HL-60 (cell line): ENCODE measurements at regions not wholly inside any gene's neighbourhood (a gene's known extent, or its start where the extent isn't known, plus 50 kb on each side); places are given as distances from the start of the nearest gene placed in this dataset.

ENCODE experiments used
- GABPA ChIP-seq: IDR thresholded peaks from 2 replicates; pipeline ENCODE4 v1.6.1; 2012; ENCODE audit warnings: low read depth
- POLR2AphosphoS5 ChIP-seq: IDR thresholded peaks from 2 replicates; pipeline ENCODE4 v1.6.1; 2012; ENCODE audit warnings: low read depth
- TF ChIP-seq, protein P1 (sequence below): IDR thresholded peaks from one replicate; pipeline ENCODE4 v1.5.1; 2011; ENCODE audit warnings: low read length, control low read depth, inconsistent platforms; ENCODE audit not compliant: insufficient read depth

DNA sequence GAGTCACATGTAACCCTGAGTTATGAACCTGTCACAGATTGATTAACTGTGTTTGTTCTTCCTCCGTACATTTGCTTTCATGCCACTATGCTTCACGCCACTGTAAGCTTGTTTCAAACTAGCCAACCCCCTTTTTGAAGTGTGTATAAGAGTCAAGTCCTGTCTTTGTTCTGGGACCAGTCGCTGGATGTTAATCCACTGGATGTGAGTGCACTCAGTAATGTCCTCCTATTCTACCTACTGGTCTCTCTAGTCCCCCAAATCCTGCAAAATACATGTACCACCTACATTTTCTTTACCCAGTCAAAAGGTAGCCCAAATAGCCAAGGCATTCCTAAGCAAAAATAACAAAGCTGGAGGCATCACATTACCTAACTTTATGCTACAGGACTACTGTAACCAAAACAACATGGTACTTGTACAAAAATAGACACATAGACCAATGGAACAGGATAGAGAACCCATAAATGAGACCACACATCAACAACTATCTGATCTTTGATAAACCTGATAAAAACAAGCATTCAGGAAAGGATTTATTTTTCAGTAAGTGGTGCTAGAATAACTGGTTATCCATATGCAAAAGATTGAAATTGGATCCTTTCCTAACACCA, 1139.1 kb upstream of the SEMA6A start:
- TF ChIP-seq, protein P1, sequence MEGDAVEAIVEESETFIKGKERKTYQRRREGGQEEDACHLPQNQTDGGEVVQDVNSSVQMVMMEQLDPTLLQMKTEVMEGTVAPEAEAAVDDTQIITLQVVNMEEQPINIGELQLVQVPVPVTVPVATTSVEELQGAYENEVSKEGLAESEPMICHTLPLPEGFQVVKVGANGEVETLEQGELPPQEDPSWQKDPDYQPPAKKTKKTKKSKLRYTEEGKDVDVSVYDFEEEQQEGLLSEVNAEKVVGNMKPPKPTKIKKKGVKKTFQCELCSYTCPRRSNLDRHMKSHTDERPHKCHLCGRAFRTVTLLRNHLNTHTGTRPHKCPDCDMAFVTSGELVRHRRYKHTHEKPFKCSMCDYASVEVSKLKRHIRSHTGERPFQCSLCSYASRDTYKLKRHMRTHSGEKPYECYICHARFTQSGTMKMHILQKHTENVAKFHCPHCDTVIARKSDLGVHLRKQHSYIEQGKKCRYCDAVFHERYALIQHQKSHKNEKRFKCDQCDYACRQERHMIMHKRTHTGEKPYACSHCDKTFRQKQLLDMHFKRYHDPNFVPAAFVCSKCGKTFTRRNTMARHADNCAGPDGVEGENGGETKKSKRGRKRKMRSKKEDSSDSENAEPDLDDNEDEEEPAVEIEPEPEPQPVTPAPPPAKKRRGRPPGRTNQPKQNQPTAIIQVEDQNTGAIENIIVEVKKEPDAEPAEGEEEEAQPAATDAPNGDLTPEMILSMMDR, result no peak
- no peak for TF ChIP-seq GABPA
- TF ChIP-seq POLR2AphosphoS5, result no peak
